GM12865 (cell line): ENCODE measurements at regions not wholly inside any gene's neighbourhood (a gene's known extent, or its start where the extent isn't known, plus 50 kb on each side); places are given as distances from the start of the nearest gene placed in this dataset.

ENCODE experiments used
- DNase-seq: peaks from one replicate; pipeline ENCODE4 v3.0.0; 2010; ENCODE audit warnings: low read depth
- H3K4me3 ChIP-seq: 2 replicates; pipeline ENCODE4 v1.5.1; 2011; ENCODE audit warnings: mild to moderate bottlenecking, low read depth, low read length, control low read depth
- CTCF ChIP-seq: IDR thresholded peaks from 2 replicates; pipeline ENCODE4 v1.5.1; 2011; ENCODE audit warnings: low read length, control low read depth, low read depth, inconsistent platforms; ENCODE audit not compliant: insufficient read depth; ENCODE audit errors: missing control alignments

- TF ChIP-seq CTCF, result no peak
- no peak overlapping the region for H3K4me3 ChIP-seq
- DNase-seq, result no peak
Measured at GRCh38 chr9:11088821-11089374, 476.1 kb upstream of the PTPRD start.

- DNase-seq, result no peak
- H3K4me3 ChIP-seq, result no peak overlapping the region
- no peak for TF ChIP-seq CTCF
Measured at GRCh38 chr9:11092974-11093373, 480.2 kb upstream of the PTPRD start.

- no peak for DNase-seq
- H3K4me3 ChIP-seq, result no peak overlapping the region
- TF ChIP-seq CTCF, result no peak
Measured at GRCh38 chr9:11097020-11097419, 484.2 kb upstream of the PTPRD start.

GRCh38 chr9:11103525-11103924 is 490.7 kb upstream of the PTPRD start:
- TF ChIP-seq CTCF, result no peak
- no peak for DNase-seq
- no peak overlapping the region for H3K4me3 ChIP-seq

GRCh38 chr9:11107196-11107595 is 494.4 kb upstream of the PTPRD start:
- DNase-seq, result no peak
- TF ChIP-seq CTCF, result no peak
- no peak overlapping the region for H3K4me3 ChIP-seq

- H3K4me3 ChIP-seq, result no peak overlapping the region
- no peak for DNase-seq
- no peak for TF ChIP-seq CTCF
Measured at GRCh38 chr9:11128156-11128555, 515.4 kb upstream of the PTPRD start.

GRCh38 chr9:11135851-11136250 is 523.0 kb upstream of the PTPRD start:
- no peak for DNase-seq
- TF ChIP-seq CTCF, result no peak
- no peak overlapping the region for H3K4me3 ChIP-seq
